ENCODE measurements at regions not wholly inside any gene's neighbourhood (a gene's known extent, or its start where the extent isn't known, plus 50 kb on each side); places are given as distances from the start of the nearest gene placed in this dataset.

DNA sequence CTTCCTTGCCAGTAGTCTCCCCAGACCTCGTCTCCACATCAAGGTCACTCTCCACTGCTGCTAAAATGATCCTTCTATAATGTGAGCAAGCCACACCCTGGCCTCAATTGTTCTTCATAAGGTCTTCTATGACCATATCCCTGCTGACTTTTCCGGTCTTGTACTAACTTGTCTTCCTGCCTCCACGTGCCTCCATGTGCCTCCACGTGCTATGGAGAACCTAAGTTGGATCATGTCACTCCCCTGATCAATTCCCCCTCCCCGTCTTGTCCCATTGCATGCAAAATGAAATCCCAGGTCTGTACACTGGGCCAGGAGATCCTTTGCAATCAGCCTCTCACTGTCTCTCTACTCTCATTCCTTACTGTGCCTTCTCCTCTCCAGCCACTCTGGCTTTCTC lies 110.6 kb downstream of the TTC8 start (continued):
- no peak for TF ChIP-seq ZNF219 (CRISPR knock-in tag; IDR thresholded peaks at IDR 0.05; ENCODE audit: borderline replicate concordance)

GRCh38 chr14:88937706-88938105 lies 113.3 kb downstream of the TTC8 start:
- ATAC-seq: no peak
- CTCF ChIA-PET: no interaction called here
- no peaks in the 10 kb centered on the region for H3K4me1 Mint-ChIP-seq
- H3K9me3 Mint-ChIP-seq: no peaks in the 10 kb centered on the region
- no peak overlapping the region for H3K27ac Mint-ChIP-seq
- TF ChIP-seq ZNF138 (CRISPR knock-in tag; conservative IDR thresholded peaks at IDR 0.05) (no peak), E2F1 (CRISPR knock-in tag; IDR thresholded peaks at IDR 0.05) (no peak), NR3C1 (CRISPR knock-in tag; conservative IDR thresholded peaks at IDR 0.05; ENCODE audit: low read depth) (no peak)
- TF ChIP-seq, protein P1, sequence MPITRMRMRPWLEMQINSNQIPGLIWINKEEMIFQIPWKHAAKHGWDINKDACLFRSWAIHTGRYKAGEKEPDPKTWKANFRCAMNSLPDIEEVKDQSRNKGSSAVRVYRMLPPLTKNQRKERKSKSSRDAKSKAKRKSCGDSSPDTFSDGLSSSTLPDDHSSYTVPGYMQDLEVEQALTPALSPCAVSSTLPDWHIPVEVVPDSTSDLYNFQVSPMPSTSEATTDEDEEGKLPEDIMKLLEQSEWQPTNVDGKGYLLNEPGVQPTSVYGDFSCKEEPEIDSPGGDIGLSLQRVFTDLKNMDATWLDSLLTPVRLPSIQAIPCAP (CRISPR knock-in tag; IDR thresholded peaks at IDR 0.05): no peak
- TF ChIP-seq, protein P2, sequence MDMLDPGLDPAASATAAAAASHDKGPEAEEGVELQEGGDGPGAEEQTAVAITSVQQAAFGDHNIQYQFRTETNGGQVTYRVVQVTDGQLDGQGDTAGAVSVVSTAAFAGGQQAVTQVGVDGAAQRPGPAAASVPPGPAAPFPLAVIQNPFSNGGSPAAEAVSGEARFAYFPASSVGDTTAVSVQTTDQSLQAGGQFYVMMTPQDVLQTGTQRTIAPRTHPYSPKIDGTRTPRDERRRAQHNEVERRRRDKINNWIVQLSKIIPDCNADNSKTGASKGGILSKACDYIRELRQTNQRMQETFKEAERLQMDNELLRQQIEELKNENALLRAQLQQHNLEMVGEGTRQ (CRISPR knock-in tag; IDR thresholded peaks at IDR 0.05): no peak
- TF ChIP-seq, protein P3, sequence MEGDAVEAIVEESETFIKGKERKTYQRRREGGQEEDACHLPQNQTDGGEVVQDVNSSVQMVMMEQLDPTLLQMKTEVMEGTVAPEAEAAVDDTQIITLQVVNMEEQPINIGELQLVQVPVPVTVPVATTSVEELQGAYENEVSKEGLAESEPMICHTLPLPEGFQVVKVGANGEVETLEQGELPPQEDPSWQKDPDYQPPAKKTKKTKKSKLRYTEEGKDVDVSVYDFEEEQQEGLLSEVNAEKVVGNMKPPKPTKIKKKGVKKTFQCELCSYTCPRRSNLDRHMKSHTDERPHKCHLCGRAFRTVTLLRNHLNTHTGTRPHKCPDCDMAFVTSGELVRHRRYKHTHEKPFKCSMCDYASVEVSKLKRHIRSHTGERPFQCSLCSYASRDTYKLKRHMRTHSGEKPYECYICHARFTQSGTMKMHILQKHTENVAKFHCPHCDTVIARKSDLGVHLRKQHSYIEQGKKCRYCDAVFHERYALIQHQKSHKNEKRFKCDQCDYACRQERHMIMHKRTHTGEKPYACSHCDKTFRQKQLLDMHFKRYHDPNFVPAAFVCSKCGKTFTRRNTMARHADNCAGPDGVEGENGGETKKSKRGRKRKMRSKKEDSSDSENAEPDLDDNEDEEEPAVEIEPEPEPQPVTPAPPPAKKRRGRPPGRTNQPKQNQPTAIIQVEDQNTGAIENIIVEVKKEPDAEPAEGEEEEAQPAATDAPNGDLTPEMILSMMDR (IDR thresholded peaks at IDR 0.05): no peak
- POLR2A ChIA-PET: interaction anchor here (0.7 kb wide), 1 partner anchor 38 kb away, joined by 3 read pairs; no protein-coding TSS in a partner anchor
- H3K4me3 Mint-ChIP-seq: no peak overlapping the region
- H3K27me3 Mint-ChIP-seq (ENCODE audit: low read depth): peaks cover 21% of the 10 kb centered on the region
- no peak for DNase-seq (ENCODE audit: low spot score)
- H3K36me3 Mint-ChIP-seq: no peaks in the 10 kb centered on the region

GRCh38 chr14:88940671-88941070 lies 116.2 kb downstream of the TTC8 start:
- DNase-seq (ENCODE audit: low spot score): no peak
- Mint-ChIP-seq H3K36me3 (no peaks in the 10 kb centered on the region), H3K9me3 (0 out of 2 replicates have a peak, but pooled peaks cover 3% of the 10 kb centered on the region), H3K4me1 (no peaks in the 10 kb centered on the region), H3K27ac (no peak overlapping the region), H3K27me3 (ENCODE audit: low read depth) (peaks cover 27% of the 10 kb centered on the region), H3K4me3 (no peak overlapping the region)
- ATAC-seq: no peak
- TF ChIP-seq ZBTB21 (CRISPR knock-in tag; IDR thresholded peaks at IDR 0.05; ENCODE audit: borderline replicate concordance): no peak
- TF ChIP-seq, protein P4, sequence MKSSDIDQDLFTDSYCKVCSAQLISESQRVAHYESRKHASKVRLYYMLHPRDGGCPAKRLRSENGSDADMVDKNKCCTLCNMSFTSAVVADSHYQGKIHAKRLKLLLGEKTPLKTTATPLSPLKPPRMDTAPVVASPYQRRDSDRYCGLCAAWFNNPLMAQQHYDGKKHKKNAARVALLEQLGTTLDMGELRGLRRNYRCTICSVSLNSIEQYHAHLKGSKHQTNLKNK (CRISPR knock-in tag; IDR thresholded peaks at IDR 0.05): no peak
- TF ChIP-seq, protein P5, sequence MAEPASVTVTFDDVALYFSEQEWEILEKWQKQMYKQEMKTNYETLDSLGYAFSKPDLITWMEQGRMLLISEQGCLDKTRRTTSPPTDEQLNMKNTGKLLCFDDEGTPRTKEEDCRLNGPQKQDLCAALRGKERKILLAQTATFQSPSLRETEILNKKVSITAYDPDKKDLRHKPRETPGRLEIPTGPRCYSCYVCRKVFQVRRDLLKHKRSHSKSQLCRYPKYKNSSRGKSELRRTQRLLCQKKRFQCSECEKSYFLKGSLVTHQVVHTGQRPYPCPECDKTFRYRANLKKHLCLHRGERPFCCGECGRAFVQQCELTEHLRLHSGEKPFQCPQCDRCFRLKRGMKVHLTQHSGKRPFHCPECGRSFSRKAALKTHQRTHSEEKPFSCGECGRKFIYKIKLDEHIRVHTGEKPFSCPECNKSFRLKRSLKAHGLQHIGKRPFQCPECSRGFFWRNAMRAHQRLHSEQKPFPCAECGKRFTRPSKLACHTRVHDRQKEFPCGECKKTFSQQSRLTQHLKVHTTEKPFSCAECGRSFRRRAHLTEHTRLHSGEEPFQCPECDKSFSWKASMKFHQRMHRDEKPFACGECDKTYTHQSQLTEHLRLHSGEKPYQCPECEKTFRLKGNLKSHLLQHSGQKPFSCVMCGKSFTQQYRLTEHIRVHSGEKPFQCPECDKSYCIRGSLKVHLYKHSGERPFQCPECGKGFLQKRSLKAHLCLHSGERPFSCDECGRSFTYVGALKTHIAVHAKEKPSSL (CRISPR knock-in tag; conservative IDR thresholded peaks at IDR 0.05): no peak
- TF ChIP-seq SP1 (CRISPR knock-in tag; conservative IDR thresholded peaks at IDR 0.05): no peak
- TF ChIP-seq ZNF396 (CRISPR knock-in tag; IDR thresholded peaks at IDR 0.05; ENCODE audit: borderline replicate concordance): no peak
- no peak for TF ChIP-seq NFYB (CRISPR knock-in tag; conservative IDR thresholded peaks at IDR 0.05; ENCODE audit: low read depth)
- TF ChIP-seq ESRRA (CRISPR knock-in tag; IDR thresholded peaks at IDR 0.05; ENCODE audit: borderline replicate concordance): no peak
- no peak for TF ChIP-seq FOXK1 (CRISPR knock-in tag; IDR thresholded peaks at IDR 0.05)
- no peak for TF ChIP-seq CREB1 (CRISPR knock-in tag; IDR thresholded peaks at IDR 0.05)
- TF ChIP-seq, protein P1 (CRISPR knock-in tag; IDR thresholded peaks at IDR 0.05): no peak
- ChIA-PET POLR2A (no interaction called here), CTCF (no interaction called here)
